Prostate gland (tissue), 2 donors: ENCODE measurements at regions not wholly inside any gene's neighbourhood (a gene's known extent, or its start where the extent isn't known, plus 50 kb on each side); places are given as distances from the start of the nearest gene placed in this dataset.

ENCODE experiments used
- DNase-seq: peaks from one replicate; pipeline ENCODE4 v3.0.0-alpha.2; 2019; ENCODE audit warnings: low spot score
- H3K27ac ChIP-seq, 2 donors: fragments of 200-600 bp; sonication (generic); 2 replicates each; pipeline ENCODE4 v1.5.1; 2017 to 2019
- H3K27me3 ChIP-seq: fragments of 200-600 bp; sonication (generic); replicated peaks from 2 replicates; pipeline ENCODE4 v1.5.1; 2019; ENCODE audit not compliant: insufficient read depth
- H3K36me3 ChIP-seq, 2 donors: fragments of 200-600 bp; sonication (generic); 1 replicate in 1 of 2; 2 replicates in 1 of 2; pipeline versions ENCODE4 v1.5.1 to v1.8.1; 2017 to 2019
- H3K4me1 ChIP-seq: fragments of 200-600 bp; sonication (generic); replicated peaks from 2 replicates; pipeline ENCODE4 v1.5.1; 2019
- H3K4me3 ChIP-seq, 2 donors: fragments of 200-600 bp; sonication (generic); 2 replicates each; pipeline ENCODE4 v1.5.1; 2017 to 2019
- H3K9me3 ChIP-seq: fragments of 200-600 bp; sonication (generic); 2 replicates; pipeline ENCODE4 v1.5.1; 2017
- POLR2A ChIP-seq: fragments of 450-650 bp; IDR thresholded peaks from one replicate; pipeline ENCODE4 v1.6.1; 2016; ENCODE audit warnings: antibody characterized with exemption, mild to moderate bottlenecking
- POLR2AphosphoS5 ChIP-seq: sonication (generic); formaldehyde crosslinking; IDR thresholded peaks from one replicate; pipeline ENCODE4 v1.6.1; 2017; ENCODE audit warnings: antibody characterized with exemption
- WGBS: methylation state at CpG from one replicate; pipeline ENCODE4 v1.1.5; 2018; 5-methylcytosine and 5-hydroxymethylcytosine counted together
- intact Hi-C: fragments of 100-400 bp; cut with DNase I; formaldehyde crosslinking; loops from one replicate; pipeline ENCODE4 v1.14.2; 2022
- TF ChIP-seq, protein P1 (sequence below), 4 experiments: fragments of 200-600 bp in 2 of 4; fragments of 450-650 bp in 2 of 4; sonication (generic) in 2 of 4; IDR thresholded peaks; 1 replicate in 3 of 4; 2 replicates in 1 of 4; pipeline ENCODE4 v1.5.1; 2016 to 2019; ENCODE audit warnings: antibody characterized with exemption in 4 of 4, mild to moderate bottlenecking in 2 of 4, moderate library complexity in 2 of 4

DNA sequence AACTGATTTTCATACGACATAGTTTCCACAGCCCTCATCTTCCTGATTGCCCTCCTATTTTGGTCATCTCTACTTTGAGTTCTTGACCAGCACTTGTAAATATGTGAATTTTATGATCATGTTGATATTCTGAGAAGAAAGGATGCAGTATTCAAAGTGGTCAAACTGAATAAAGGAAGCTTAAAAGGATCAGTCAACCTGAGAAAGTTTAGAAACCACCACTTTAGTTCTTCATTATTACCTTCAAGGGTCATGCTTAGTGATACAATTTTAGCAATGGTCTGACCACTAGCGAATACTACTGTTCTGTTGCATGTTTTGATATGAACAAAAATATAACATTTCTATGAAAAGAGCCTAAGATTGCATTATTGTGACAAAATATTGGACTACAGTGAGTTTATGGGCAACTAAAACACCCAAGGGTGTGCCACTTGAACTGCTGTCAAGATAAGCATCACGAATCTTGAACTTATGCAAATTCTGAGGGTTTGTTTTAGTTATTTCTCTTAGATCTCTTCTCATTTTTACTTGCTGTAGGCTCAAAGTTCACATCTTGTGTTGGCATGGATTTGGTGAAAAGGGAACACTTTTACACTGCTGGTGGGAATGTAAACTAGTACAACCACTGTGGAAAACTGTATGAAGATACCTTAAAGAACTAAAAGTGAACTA lies 247.7 kb downstream of the IPMK start:
- intact Hi-C loops = no loop called here
- DNase-seq = no peak
- WGBS = 85% methylated on average over 3 of the region's 3 CpGs
- H3K27me3 ChIP-seq = no peaks in the 10 kb centered on the region
- H3K27ac ChIP-seq = no peak overlapping the region
- H3K4me3 ChIP-seq = no peak overlapping the region
- no peaks in the 10 kb centered on the region for H3K4me1 ChIP-seq
- TF ChIP-seq, protein P1, sequence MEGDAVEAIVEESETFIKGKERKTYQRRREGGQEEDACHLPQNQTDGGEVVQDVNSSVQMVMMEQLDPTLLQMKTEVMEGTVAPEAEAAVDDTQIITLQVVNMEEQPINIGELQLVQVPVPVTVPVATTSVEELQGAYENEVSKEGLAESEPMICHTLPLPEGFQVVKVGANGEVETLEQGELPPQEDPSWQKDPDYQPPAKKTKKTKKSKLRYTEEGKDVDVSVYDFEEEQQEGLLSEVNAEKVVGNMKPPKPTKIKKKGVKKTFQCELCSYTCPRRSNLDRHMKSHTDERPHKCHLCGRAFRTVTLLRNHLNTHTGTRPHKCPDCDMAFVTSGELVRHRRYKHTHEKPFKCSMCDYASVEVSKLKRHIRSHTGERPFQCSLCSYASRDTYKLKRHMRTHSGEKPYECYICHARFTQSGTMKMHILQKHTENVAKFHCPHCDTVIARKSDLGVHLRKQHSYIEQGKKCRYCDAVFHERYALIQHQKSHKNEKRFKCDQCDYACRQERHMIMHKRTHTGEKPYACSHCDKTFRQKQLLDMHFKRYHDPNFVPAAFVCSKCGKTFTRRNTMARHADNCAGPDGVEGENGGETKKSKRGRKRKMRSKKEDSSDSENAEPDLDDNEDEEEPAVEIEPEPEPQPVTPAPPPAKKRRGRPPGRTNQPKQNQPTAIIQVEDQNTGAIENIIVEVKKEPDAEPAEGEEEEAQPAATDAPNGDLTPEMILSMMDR (IDR thresholded peaks at IDR 0.05) = no peak
- no peaks in the 10 kb centered on the region for H3K9me3 ChIP-seq
- H3K36me3 ChIP-seq = no peaks in the 10 kb centered on the region

DNA sequence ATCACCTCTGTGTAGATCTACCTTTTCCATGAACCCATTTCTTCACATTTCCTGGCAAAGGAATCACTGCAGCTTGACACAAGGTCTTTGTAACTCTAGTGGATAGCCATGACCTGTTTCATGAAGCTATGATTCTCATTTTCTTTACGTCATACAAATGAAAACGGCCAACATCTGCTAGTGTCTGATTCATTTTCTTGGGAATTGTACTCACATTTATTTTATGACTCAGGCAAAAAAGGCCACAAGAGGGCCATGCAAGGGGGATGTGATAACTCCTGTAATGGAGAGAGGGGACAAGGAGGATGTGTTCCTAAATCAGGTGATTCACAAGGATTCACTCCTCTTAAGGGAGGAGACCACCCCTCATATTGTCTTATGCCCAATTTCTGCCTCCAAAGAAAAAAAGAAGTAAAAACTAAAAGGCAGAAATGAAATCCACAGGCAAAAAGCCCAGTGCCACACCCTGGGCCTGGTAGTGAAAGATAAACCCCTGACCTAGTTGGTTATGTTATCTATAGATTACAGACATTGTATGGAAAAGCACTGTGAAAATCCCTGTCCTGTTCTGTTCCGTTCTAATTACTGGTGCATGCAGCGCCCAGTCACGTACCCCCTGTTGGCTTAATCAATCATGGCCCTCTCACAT lies 249.9 kb downstream of the IPMK start:
- Histone ChIP-seq H3K27ac (no peak overlapping the region), H3K4me1 (no peaks in the 10 kb centered on the region), H3K27me3 (no peaks in the 10 kb centered on the region), H3K4me3 (no peak overlapping the region), H3K9me3 (no peaks in the 10 kb centered on the region), H3K36me3 (no peaks in the 10 kb centered on the region)
- DNase-seq = no peak
- intact Hi-C loops = no loop called here
- TF ChIP-seq POLR2A (no peak), POLR2AphosphoS5 (no peak)
- TF ChIP-seq, protein P1 (IDR thresholded peaks at IDR 0.05) = no peak
- 86% methylated on average over 5 of the region's 5 CpGs for WGBS

DNA sequence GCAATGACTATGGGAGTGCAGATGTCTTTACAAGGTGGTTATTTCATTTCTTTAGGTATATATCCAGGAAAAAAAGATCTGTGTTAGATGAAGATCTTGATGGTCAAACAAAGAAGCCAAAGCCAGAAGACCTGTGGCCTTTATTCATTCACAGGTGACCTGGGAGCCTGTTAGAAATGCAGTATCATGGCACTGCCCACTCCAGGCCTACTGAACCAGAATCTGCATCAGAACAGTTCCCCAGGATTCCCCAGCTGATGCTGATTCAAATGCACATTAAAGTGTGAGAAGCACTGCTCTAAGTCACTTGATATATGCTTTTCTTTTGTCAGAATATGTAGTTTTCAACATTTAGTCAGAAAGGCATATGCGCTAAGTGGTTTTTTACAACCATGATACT lies 251.1 kb downstream of the IPMK start:
- Histone ChIP-seq H3K36me3 (no peaks in the 10 kb centered on the region), H3K27ac (no peak overlapping the region), H3K27me3 (no peaks in the 10 kb centered on the region), H3K9me3 (no peaks in the 10 kb centered on the region), H3K4me1 (no peaks in the 10 kb centered on the region), H3K4me3 (no peak overlapping the region)
- TF ChIP-seq POLR2AphosphoS5 (no peak), POLR2A (no peak)
- TF ChIP-seq, protein P1 (IDR thresholded peaks at IDR 0.05) = no peak
- 98% methylated on average over 1 of the region's 1 CpG for WGBS
- no peak for DNase-seq
- intact Hi-C loops = no loop called here

DNA sequence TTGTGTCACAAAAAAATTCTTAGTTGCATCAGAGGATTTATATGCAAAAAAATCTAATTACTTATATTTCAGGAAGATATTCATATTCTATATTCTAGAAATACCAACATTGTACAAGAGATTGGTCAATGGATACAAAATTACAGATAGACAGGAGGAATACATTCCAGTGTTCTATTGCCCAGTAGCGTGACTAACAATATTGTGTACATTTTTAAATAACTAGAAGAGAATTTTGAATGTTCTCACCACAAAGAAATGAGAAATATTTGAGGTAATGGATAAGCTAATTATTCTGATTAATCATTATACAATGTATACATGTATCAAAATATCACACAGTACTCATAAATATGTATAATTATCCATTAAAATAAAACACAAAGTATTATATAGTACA lies 253.3 kb downstream of the IPMK start:
- DNase-seq = no peak
- Histone ChIP-seq H3K4me3 (no peak overlapping the region), H3K36me3 (no peaks in the 10 kb centered on the region), H3K4me1 (no peaks in the 10 kb centered on the region), H3K27me3 (no peaks in the 10 kb centered on the region), H3K27ac (no peak overlapping the region), H3K9me3 (no peaks in the 10 kb centered on the region)
- intact Hi-C loops = no loop called here
- WGBS = 92% methylated on average over 1 of the region's 1 CpG
- TF ChIP-seq POLR2AphosphoS5 (no peak), POLR2A (no peak)
- TF ChIP-seq, protein P1 (IDR thresholded peaks at IDR 0.05) = no peak

DNA sequence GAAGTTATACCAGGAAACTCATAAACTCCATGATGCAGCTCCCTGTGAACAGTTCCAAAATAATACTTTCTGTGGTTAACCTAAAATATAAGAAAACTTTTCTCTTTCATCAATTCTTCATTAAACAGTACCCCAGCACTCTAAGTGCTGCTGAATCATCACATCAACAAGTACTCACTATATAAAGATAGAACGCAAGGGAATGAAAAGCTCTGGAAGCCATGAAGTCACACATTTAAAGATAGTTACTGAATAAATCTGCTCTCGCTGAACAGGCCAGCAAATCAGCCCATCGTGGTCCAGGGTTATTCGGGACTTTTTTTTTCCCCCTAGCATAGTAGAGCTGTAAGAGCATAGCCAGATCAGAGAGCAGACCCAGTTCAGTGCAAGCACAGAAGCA lies 254.3 kb downstream of the IPMK start:
- Histone ChIP-seq H3K4me3 (no peak overlapping the region), H3K27ac (no peak overlapping the region), H3K27me3 (no peaks in the 10 kb centered on the region), H3K4me1 (no peaks in the 10 kb centered on the region), H3K36me3 (no peaks in the 10 kb centered on the region), H3K9me3 (no peaks in the 10 kb centered on the region)
- WGBS = 83% methylated on average over 4 of the region's 4 CpGs
- intact Hi-C loops = no loop called here
- DNase-seq = no peak
- TF ChIP-seq POLR2A (no peak), POLR2AphosphoS5 (no peak)
